Upper lobe of left lung (tissue), 4 donors: ENCODE measurements at regions not wholly inside any gene's neighbourhood (a gene's known extent, or its start where the extent isn't known, plus 50 kb on each side); places are given as distances from the start of the nearest gene placed in this dataset.

Experiments
- EP300 ChIP-seq, 4 donors: sonication (generic); formaldehyde crosslinking; IDR thresholded peaks; one replicate each; pipeline ENCODE4 v1.5.1; 2017; ENCODE audit warnings: antibody characterized with exemption in 4 of 4, control low read depth in 2 of 4
- TF ChIP-seq, protein P1 (sequence below), 6 experiments: fragments of 450-650 bp in 4 of 6; fragments of 200-600 bp in 2 of 6; sonication (generic) in 2 of 6; IDR thresholded peaks; one replicate each; pipeline ENCODE4 v1.5.1; 2016 to 2019; ENCODE audit warnings: antibody characterized with exemption in 6 of 6

DNA sequence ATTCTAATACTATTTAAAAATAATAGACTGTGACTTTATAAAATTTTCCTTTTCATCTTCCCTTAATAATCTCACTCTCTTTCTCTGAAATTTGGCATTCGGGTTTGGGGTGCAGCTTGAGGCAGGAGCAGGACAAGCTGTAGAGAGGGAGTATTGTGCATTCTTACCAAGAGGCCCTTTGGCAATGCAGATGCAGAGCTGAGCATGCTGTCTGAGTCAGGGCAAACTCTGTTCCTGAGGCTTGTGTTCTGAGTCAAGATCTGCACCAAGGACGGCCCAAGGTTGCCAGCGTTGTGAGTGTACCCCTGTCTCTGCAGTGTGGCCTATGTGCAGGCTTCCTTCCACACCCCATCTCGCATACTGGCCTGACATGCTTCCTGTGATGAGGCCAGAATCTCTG, 343.8 kb upstream of the FRG2C start:
- TF ChIP-seq, protein P1, sequence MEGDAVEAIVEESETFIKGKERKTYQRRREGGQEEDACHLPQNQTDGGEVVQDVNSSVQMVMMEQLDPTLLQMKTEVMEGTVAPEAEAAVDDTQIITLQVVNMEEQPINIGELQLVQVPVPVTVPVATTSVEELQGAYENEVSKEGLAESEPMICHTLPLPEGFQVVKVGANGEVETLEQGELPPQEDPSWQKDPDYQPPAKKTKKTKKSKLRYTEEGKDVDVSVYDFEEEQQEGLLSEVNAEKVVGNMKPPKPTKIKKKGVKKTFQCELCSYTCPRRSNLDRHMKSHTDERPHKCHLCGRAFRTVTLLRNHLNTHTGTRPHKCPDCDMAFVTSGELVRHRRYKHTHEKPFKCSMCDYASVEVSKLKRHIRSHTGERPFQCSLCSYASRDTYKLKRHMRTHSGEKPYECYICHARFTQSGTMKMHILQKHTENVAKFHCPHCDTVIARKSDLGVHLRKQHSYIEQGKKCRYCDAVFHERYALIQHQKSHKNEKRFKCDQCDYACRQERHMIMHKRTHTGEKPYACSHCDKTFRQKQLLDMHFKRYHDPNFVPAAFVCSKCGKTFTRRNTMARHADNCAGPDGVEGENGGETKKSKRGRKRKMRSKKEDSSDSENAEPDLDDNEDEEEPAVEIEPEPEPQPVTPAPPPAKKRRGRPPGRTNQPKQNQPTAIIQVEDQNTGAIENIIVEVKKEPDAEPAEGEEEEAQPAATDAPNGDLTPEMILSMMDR (IDR thresholded peaks at IDR 0.05) = no peak
- TF ChIP-seq EP300 (IDR thresholded peaks at IDR 0.05) = no peak
